Calu3 (cell line): ENCODE measurements at regions not wholly inside any gene's neighbourhood (a gene's known extent, or its start where the extent isn't known, plus 50 kb on each side); places are given as distances from the start of the nearest gene placed in this dataset.

Experiments used
- BruUV-seq: library from RNA; stranded (reverse); fragments of 400-500 nt; replicated peaks from 2 replicates; lab custom pipeline; 2021; lab: Mats Ljungman, UMichigan
- CTCF ChIA-PET: fragments of 300-600 bp; sonication (Branson Sonifier 250); formaldehyde crosslinking; loops from one replicate; lab custom pipeline; 2022; ENCODE audit warnings: antibody characterized with exemption; lab: Charles Lee
- DNase-seq: peaks from one replicate; pipeline ENCODE4 v3.0.0; 2022
- H3K27ac Mint-ChIP-seq: one replicate; pipeline ENCODE4 v1.8.0; 2022; ENCODE audit warnings: mixed read lengths; ENCODE audit not compliant: unreplicated experiment
- H3K27me3 Mint-ChIP-seq: one replicate; pipeline ENCODE4 v1.8.0; 2022; ENCODE audit warnings: mixed read lengths; ENCODE audit not compliant: unreplicated experiment
- H3K36me3 Mint-ChIP-seq: one replicate; pipeline ENCODE4 v1.8.0; 2022; ENCODE audit warnings: mild to moderate bottlenecking, moderate library complexity, mixed read lengths; ENCODE audit not compliant: insufficient read depth, unreplicated experiment
- H3K4me1 Mint-ChIP-seq: one replicate; pipeline ENCODE4 v1.8.0; 2022; ENCODE audit warnings: mild to moderate bottlenecking, low read depth, mixed read lengths; ENCODE audit not compliant: unreplicated experiment
- H3K4me3 Mint-ChIP-seq: one replicate; pipeline ENCODE4 v1.8.0; 2022; ENCODE audit warnings: mild to moderate bottlenecking, low read depth, moderate library complexity, mixed read lengths; ENCODE audit not compliant: unreplicated experiment
- H3K9me3 Mint-ChIP-seq: one replicate; pipeline ENCODE4 v1.8.0; 2022; ENCODE audit warnings: low read depth, mixed read lengths; ENCODE audit not compliant: unreplicated experiment
- CTCF ChIP-seq: fragments of 200-600 bp; IDR thresholded peaks from one replicate; pipeline ENCODE4 v1.8.0; 2022; ENCODE audit warnings: antibody characterized with exemption; ENCODE audit not compliant: unreplicated experiment
- intact Hi-C: fragments of 100-400 bp; cut with micrococcal nuclease; formaldehyde crosslinking; loops from one replicate; pipeline ENCODE4 v1.10.0; 2022; ENCODE audit not compliant: unreplicated experiment

DNA sequence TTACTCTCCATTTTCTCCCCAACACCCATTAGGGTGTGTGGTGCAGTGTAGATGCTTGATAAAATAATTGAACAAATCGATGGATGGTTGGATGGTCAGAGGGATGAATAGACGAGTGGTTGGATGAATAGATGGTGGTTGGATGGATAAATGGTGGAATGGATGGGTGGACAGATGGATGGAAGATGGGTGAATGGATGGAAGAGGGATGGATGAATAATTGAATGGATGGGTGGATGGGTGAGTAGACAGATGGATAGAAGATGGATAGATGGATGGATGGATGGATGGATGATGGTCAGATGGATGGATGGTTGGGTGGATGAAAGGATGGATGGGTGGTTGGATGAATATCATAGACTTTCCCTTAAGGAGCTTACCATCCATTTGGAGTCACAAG, 95.0 kb upstream of the BOD1 start:
- CTCF ChIA-PET = no interaction called here
- no peak for DNase-seq
- intact Hi-C loops = no loop called here
- no peak for TF ChIP-seq CTCF
- H3K4me1 Mint-ChIP-seq = no peaks in the 10 kb centered on the region
- peaks cover 27% of the 10 kb centered on the region for H3K27me3 Mint-ChIP-seq
- H3K4me3 Mint-ChIP-seq = no peak overlapping the region
- H3K36me3 Mint-ChIP-seq = no peaks in the 10 kb centered on the region
- BruUV-seq = no TSS peak
- H3K27ac Mint-ChIP-seq = no peak overlapping the region
- H3K9me3 Mint-ChIP-seq = peaks cover 4% of the 10 kb centered on the region

DNA sequence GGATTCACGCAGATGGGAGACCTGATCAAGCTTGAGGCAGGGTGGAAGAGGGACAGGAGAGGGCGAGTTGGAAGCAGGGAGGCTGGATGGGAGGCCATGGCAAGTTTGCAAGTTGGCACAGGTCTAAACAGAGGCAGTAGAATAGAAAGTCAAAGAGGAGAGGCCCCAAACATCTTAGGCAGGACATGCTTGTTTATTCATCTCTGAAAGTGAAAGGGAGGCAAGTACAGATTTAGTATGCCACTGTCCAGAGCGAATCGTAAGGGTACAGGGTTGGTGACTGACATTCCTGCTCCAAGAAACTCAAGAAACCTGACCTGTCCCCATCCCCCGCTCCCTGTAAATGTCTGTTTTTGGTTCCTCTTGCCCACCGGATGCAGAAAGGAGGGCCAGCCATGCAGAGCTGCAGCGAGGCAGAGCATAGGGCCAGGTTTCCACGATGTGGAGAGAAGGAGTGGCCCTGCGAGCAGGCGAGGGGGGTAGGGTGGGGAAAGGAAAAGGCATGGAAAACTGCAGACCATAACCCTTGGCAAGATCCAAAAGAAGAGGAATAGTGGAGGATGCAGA, 96.2 kb upstream of the BOD1 start:
- Mint-ChIP-seq H3K27ac (no peak overlapping the region), H3K4me3 (no peak overlapping the region), H3K4me1 (no peaks in the 10 kb centered on the region), H3K36me3 (no peaks in the 10 kb centered on the region), H3K27me3 (peaks cover 27% of the 10 kb centered on the region), H3K9me3 (peaks cover 4% of the 10 kb centered on the region)
- DNase-seq = no peak
- TF ChIP-seq CTCF = no peak
- no TSS peak for BruUV-seq
- CTCF ChIA-PET = interaction anchor here (0.6 to 1.0 kb wide), 2 partner anchors 14 to 23 kb away, joined by 3 read pairs; no protein-coding TSS in a partner anchor
- intact Hi-C loops = no loop called here

DNA sequence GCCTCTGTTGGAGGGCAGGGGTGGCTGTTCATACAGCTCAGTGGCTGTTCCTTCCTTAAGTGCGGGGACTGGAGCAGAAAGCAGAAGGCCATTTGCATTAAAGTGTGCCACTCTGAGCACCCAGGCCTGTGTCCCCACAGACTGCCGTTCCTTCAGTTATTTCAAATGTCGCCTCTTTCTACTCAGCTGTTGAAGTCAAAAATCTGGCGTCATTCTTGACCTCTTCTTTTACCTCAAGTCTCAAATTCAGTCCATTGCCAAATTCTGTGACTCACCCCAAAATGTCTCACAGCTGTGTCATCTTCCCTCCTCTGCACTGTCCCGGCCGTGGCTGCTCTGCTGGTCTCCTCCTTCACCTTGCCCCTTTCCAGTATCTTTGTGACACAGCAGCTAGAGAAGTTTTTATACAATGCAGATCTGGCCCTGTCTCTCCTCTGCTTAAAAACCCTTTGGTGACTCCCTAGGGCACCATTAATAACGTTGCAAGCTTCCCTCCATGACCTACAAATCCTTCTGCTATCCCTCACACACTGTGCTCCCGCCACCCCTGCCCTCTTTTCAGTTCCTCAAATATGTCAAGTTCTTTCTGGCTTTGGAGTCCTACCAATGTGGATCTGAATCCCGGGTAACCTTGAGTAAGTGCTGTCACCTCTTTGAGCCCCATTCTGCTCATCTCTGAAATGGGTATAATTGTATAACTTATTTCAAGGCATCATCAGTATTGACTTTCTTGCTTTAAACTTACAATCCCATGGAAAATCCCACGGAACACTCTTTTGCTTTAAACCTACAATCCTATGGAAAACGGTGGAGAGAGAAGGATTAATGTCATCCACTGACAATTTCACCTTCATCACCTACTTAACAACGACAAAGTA, 98.3 kb upstream of the BOD1 start:
- CTCF ChIA-PET = interaction anchor here (1.0 kb wide), 1 partner anchor 102 kb away, joined by 3 read pairs; no protein-coding TSS in a partner anchor
- peaks cover 4% of the 10 kb centered on the region for H3K9me3 Mint-ChIP-seq
- H3K4me1 Mint-ChIP-seq = peaks cover 11% of the 10 kb centered on the region
- intact Hi-C loops = no loop called here
- H3K27ac Mint-ChIP-seq = no peak overlapping the region
- no peaks in the 10 kb centered on the region for H3K36me3 Mint-ChIP-seq
- peaks cover 27% of the 10 kb centered on the region for H3K27me3 Mint-ChIP-seq
- no peak overlapping the region for H3K4me3 Mint-ChIP-seq
- TF ChIP-seq CTCF = no peak
- BruUV-seq = no TSS peak
- DNase-seq = no peak

DNA sequence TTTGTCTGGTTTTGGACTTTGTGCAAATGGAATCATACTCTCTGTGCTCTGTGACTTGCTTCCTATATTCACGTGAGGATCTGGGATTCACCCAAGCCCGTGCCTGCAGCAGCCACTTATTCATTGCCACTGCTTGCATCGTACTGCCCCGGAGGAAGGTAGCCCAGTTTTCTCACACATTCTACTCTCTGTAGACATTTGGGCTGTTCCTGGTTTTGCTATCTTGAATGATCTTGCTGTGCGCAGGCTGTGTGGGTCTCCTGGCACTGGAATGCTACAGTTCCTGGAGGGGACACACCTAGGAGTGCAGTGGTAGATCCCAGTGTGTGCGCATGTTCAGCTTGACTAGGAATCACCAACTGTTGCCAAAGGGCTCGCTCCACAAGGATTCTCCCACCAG, 99.2 kb upstream of the BOD1 start:
- DNase-seq = no peak
- H3K4me1 Mint-ChIP-seq = peaks cover 14% of the 10 kb centered on the region

More for the DNA sequence above, 99.2 kb upstream of the BOD1 start:
- TF ChIP-seq CTCF = no peak
- Mint-ChIP-seq H3K36me3 (no peaks in the 10 kb centered on the region), H3K9me3 (peaks cover 4% of the 10 kb centered on the region), H3K4me3 (no peak overlapping the region), H3K27me3 (peaks cover 27% of the 10 kb centered on the region), H3K27ac (no peak overlapping the region)
- CTCF ChIA-PET = no interaction called here
- no TSS peak for BruUV-seq
- intact Hi-C loops = no loop called here
